ENCODE measurements at regions not wholly inside any gene's neighbourhood (a gene's known extent, or its start where the extent isn't known, plus 50 kb on each side); places are given as distances from the start of the nearest gene placed in this dataset.

DNA sequence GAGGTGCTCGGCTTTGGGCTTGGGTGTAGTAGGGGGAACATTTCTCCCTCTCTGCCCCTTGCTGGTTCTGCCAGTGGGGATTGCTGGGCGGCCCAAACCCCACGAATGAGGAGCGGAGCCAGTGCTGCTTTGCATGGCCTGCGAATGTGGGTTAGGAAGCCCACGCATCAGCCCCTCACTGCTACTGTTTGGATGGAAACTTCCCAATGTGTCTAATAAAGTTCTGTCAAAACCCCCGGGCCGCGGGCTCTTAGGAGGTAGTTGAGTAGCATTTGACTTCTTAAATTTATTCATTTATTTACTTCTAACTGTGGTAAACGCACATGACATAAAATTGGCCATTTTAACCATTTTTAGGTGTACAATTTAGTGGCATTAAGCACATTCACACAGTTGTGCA is 161.3 kb upstream of the FHL2 start:
- no peak for TF ChIP-seq EZH2 (IDR thresholded peaks at IDR 0.05; ENCODE audit: low read length)
- TF ChIP-seq, protein P1, sequence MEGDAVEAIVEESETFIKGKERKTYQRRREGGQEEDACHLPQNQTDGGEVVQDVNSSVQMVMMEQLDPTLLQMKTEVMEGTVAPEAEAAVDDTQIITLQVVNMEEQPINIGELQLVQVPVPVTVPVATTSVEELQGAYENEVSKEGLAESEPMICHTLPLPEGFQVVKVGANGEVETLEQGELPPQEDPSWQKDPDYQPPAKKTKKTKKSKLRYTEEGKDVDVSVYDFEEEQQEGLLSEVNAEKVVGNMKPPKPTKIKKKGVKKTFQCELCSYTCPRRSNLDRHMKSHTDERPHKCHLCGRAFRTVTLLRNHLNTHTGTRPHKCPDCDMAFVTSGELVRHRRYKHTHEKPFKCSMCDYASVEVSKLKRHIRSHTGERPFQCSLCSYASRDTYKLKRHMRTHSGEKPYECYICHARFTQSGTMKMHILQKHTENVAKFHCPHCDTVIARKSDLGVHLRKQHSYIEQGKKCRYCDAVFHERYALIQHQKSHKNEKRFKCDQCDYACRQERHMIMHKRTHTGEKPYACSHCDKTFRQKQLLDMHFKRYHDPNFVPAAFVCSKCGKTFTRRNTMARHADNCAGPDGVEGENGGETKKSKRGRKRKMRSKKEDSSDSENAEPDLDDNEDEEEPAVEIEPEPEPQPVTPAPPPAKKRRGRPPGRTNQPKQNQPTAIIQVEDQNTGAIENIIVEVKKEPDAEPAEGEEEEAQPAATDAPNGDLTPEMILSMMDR (optimal IDR thresholded peaks at IDR 0.05 in 1 of 3, IDR thresholded peaks at IDR 0.05 in 1 of 3, conservative IDR thresholded peaks at IDR 0.05 in 1 of 3; ENCODE audit: extremely low read depth in 1 of 3, insufficient read depth in 2 of 3, low read length in 3 of 3), result no peak
- Histone ChIP-seq H3K27me3 (ENCODE audit: control insufficient read depth, extremely low read depth, insufficient read depth, low read length) (peaks cover 49% of the 10 kb centered on the region), H3K36me3 (ENCODE audit: control insufficient read depth in 2 of 2, extremely low read depth in 1 of 2, insufficient read depth in 2 of 2, low read length in 2 of 2) (no peaks in the 10 kb centered on the region), H2AFZ (ENCODE audit: control insufficient read depth, low read length) (no peak overlapping the region), H3K27ac (ENCODE audit: control insufficient read depth, insufficient read depth, low read length) (no peak overlapping the region), H3K9me1 (ENCODE audit: control insufficient read depth, extremely low read depth, insufficient read depth, low read length) (no peaks in the 10 kb centered on the region), H3K9me3 (ENCODE audit: control insufficient read depth, low read depth, low read length) (no peaks in the 10 kb centered on the region), H3K79me2 (ENCODE audit: control insufficient read depth, insufficient read depth, low read length) (no peaks in the 10 kb centered on the region), H3K4me1 (ENCODE audit: control insufficient read depth, extremely low read depth, insufficient read depth, low read length) (peaks cover 10% of the 10 kb centered on the region), H3K4me3 (ENCODE audit: control insufficient read depth in 2 of 3, extremely low read depth in 1 of 3, insufficient read depth in 2 of 3, low read depth in 1 of 3, low read length in 3 of 3) (no peak overlapping the region), H3K9ac (ENCODE audit: control insufficient read depth, extremely low read depth, insufficient read depth, low read length) (no peak overlapping the region), H3K4me2 (ENCODE audit: control insufficient read depth, extremely low read depth, insufficient read depth, low read depth, low read length) (no peak overlapping the region), H4K20me1 (ENCODE audit: control insufficient read depth, extremely low read depth, insufficient read depth, low read length) (no peaks in the 10 kb centered on the region)
- dilution Hi-C loops (cut with MboI; ENCODE audit: extremely low pct_ligation_motif_present, low sequenced_read_pairs), result loop anchor here (25.0 kb wide), 1 partner anchor 202 kb away; no protein-coding TSS in a partner anchor
- no peak for DNase-seq (ENCODE audit: low read depth, low spot score)
- FAIRE-seq, result no peak

DNA sequence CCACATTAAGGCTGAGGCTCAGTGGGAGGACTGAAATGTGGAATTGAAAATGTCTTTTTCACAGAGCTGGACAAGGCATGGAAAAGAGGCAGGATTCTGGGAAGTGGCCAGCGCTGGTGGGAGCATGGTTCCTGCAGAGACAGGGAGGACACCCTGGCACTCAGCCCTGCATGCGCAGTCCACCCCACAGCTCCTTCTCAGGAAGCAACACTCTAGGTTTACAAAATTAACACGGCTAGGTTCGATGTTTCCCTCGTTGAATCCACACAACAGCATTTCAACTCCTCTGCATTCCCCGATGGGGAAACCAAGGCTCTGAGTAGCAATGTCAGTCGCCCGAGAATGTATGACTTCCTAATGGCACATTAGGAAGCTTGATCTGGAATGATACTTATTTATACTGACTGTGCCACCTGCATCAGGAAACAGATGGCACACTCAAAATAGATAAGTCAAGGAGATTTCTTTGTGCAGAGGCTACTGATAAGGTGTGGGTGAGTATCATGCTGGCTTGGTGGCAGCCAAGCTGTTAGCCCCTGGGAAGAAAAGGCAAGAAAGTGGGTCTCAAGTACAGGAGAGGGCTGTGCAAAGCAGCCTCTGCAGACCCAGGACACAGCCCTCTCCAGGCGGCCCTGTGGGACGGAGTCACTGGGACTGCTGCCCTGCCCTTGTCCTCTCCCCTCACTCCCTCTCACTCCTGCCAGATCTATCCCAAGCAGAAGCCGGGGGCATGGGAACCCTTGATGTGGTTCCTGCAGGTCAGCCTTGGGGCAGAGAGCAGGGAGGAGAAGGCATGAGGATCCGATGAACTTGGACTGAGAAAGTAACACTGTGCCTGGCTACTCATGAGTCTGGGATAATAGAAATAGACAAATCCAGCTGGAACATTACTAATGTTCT is 158.4 kb upstream of the FHL2 start:
- no peak for FAIRE-seq
- Histone ChIP-seq H2AFZ (ENCODE audit: control insufficient read depth, low read length) (no peak overlapping the region), H3K9ac (ENCODE audit: control insufficient read depth, extremely low read depth, insufficient read depth, low read length) (no peak overlapping the region), H3K27me3 (ENCODE audit: control insufficient read depth, extremely low read depth, insufficient read depth, low read length) (peaks cover 56% of the 10 kb centered on the region), H3K9me3 (ENCODE audit: control insufficient read depth, low read depth, low read length) (no peaks in the 10 kb centered on the region), H3K4me1 (ENCODE audit: control insufficient read depth, extremely low read depth, insufficient read depth, low read length) (peaks cover 15% of the 10 kb centered on the region), H3K79me2 (ENCODE audit: control insufficient read depth, insufficient read depth, low read length) (no peaks in the 10 kb centered on the region), H3K9me1 (ENCODE audit: control insufficient read depth, extremely low read depth, insufficient read depth, low read length) (no peaks in the 10 kb centered on the region), H3K27ac (ENCODE audit: control insufficient read depth, insufficient read depth, low read length) (no peak overlapping the region), H3K36me3 (ENCODE audit: control insufficient read depth in 2 of 2, extremely low read depth in 1 of 2, insufficient read depth in 2 of 2, low read length in 2 of 2) (no peaks in the 10 kb centered on the region), H3K4me2 (ENCODE audit: control insufficient read depth, extremely low read depth, insufficient read depth, low read depth, low read length) (no peak overlapping the region), H3K4me3 (ENCODE audit: control insufficient read depth in 2 of 3, extremely low read depth in 1 of 3, insufficient read depth in 2 of 3, low read depth in 1 of 3, low read length in 3 of 3) (no peak overlapping the region), H4K20me1 (ENCODE audit: control insufficient read depth, extremely low read depth, insufficient read depth, low read length) (no peaks in the 10 kb centered on the region)
- DNase-seq (ENCODE audit: low read depth, low spot score), result no peak
- dilution Hi-C loops (cut with MboI; ENCODE audit: extremely low pct_ligation_motif_present, low sequenced_read_pairs), result loop anchor here (25.0 kb wide), 1 partner anchor 205 kb away; no protein-coding TSS in a partner anchor
- TF ChIP-seq, protein P1 (optimal IDR thresholded peaks at IDR 0.05 in 1 of 3, IDR thresholded peaks at IDR 0.05 in 1 of 3, conservative IDR thresholded peaks at IDR 0.05 in 1 of 3; ENCODE audit: extremely low read depth in 1 of 3, insufficient read depth in 2 of 3, low read length in 3 of 3), result no peak
- TF ChIP-seq EZH2 (IDR thresholded peaks at IDR 0.05; ENCODE audit: low read length), result peak; percentile 3

Data from keratinocyte (primary cell).